ENCODE measurements at regions not wholly inside any gene's neighbourhood (a gene's known extent, or its start where the extent isn't known, plus 50 kb on each side); places are given as distances from the start of the nearest gene placed in this dataset.
"Not testable (repeated sequence)": the region's sequence is repeated elsewhere in the genome, so short reads cannot be mapped to it uniquely, and the experiment has no call there.

DNA sequence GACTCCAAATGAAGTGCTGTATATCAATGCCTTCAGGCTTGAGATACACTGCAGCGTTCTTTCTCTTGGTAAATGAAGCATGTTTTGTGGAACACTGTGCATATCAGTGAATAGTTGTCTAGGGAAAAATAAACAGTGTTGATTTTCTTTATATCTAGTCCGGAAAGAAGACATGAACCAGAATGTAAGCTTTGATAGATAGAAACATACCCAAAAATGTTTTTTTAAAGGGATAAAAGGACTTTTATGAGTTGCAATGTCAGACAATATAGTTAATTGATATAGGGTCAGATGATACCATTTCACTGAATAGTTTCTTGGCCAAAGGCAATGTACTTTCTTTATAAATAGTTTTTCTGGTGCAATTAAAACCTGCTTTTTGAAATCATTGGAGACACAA lies 1037.8 kb downstream of the OTOL1 start:
- DNase-seq (ENCODE audit: low spot score): no peak

DNA sequence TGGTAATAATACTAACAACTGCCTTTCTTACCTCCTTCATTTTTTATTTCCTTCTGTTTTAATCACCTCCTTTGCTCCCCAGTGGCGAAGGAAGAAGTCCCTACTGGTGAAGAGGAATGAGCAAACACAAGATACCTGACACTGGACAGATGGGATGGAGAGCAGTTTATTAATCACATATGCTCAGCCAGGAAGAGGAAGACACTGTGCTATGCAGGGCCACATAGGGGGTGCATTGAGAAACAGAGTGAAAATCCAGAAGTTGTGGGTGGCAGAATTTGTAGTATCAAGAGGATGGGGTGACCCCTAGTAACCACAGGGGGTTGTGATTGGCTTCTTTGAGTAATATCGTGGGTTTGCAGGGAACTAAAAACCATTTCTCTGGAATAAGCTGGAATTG lies 1041.9 kb downstream of the OTOL1 start:
- no peak for DNase-seq (ENCODE audit: low spot score)

DNA sequence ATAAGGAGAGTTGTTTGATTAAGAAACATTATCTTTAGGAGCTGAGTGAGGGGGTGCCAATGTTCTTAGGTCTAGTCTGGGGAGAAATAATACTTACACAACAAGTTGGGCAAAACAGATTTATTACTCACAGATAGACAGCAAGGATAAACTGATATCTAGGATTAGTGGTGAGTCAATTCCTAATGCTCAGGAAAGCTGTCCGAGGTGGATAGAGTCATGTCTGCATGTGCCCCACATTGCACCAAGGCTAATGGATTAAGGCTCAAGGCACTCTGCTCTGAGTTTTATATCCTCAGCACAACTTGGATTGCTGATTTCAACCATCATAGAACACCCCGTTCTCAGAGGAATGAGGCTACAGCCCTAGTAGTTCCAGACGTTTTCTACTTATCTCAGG lies 1042.3 kb downstream of the OTOL1 start:
- no peak for DNase-seq (ENCODE audit: low spot score)

- DNase-seq (ENCODE audit: low spot score): no peak
Observed at GRCh38 chr3:162540421-162540820, 1043.8 kb downstream of the OTOL1 start.

- no peak for DNase-seq (ENCODE audit: low spot score)
Observed at GRCh38 chr3:162541923-162542322, 1045.3 kb downstream of the OTOL1 start.

- DNase-seq (ENCODE audit: low spot score): no peak
Observed at GRCh38 chr3:162544246-162544645, 1047.6 kb downstream of the OTOL1 start.

- DNase-seq (ENCODE audit: low spot score): no peak
Observed at GRCh38 chr3:162546910-162547309, 1050.3 kb downstream of the OTOL1 start.

GRCh38 chr3:162547321-162547720 lies 1050.7 kb downstream of the OTOL1 start:
- DNase-seq (ENCODE audit: low spot score): no peak

- no peak for DNase-seq (ENCODE audit: low spot score)
Observed at GRCh38 chr3:162555761-162556160, 1059.2 kb downstream of the OTOL1 start.

DNA sequence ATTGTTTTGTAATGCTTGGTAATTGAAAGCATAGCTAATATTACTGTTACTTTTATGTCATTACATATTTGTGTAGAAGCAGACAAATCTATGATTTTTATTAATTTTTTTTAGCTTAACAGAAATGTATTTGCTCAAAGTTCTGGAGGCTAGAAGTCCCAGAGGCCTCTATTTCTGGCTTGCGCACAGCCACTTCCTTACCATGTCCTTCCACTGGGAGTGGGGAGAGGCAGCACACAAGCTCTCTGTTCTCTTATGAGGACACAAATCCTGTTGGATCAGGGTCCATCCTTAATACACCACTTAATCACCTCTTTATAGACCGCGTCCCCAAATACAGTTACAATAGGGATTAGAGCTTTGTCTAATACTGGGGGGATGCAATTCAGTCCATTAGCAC lies 1061.4 kb downstream of the OTOL1 start:
- no peak for DNase-seq (ENCODE audit: low spot score)

- DNase-seq (ENCODE audit: low spot score): no peak
Observed at GRCh38 chr3:162568706-162569105, 1072.1 kb downstream of the OTOL1 start.

- no peak for DNase-seq (ENCODE audit: low spot score)
Observed at GRCh38 chr3:162569314-162569713, 1072.7 kb downstream of the OTOL1 start.

GRCh38 chr3:162584986-162585385 lies 1088.4 kb downstream of the OTOL1 start:
- no peak for DNase-seq (ENCODE audit: low spot score)

DNA sequence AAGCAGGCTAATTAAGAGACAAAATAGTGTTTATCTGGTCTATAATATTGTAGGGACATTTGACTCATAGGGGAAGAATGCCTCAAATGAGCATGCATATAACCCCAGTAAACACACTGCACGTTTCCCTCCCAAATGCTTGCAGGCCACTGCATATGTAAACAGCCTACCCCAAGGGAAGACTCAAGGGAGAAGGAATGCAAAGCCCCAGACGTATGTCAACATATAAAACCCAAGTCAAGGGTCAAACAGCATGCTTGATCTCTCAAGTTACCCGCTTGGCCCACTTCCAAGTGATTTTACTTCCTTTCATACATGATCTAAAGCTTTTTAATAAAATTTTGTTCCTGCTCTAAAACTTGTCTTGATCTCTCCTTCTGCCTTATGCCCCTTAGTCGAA lies 1090.0 kb downstream of the OTOL1 start:
- DNase-seq (ENCODE audit: low spot score): peak; percentile 61

- no peak for DNase-seq (ENCODE audit: low spot score)
Observed at GRCh38 chr3:162597226-162597625, 1100.6 kb downstream of the OTOL1 start.

DNA sequence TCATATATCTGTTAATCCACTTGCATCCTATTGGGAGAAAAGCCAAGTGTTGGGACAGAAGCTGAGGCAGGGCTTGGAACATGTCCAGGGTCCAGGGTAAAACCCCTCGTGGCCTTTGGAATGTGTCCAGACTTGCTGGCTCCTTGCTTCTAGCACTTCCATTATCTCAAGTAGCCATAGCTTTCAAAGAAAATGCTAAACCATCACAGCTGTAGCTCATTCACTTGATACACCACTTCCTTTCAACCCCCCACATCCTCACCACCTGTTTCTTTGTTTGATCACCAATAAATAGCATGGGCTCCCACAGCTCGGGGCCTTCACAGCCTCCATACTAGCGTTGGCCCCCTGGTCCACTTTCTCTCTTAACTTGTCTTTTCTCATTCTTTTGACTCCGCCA lies 1101.9 kb downstream of the OTOL1 start:
- not testable (repeated sequence) for DNase-seq (ENCODE audit: low spot score)

- not testable (repeated sequence) for DNase-seq (ENCODE audit: low spot score)
Observed at GRCh38 chr3:162599742-162600141, 1103.1 kb downstream of the OTOL1 start.

- no peak for DNase-seq (ENCODE audit: low spot score)
Observed at GRCh38 chr3:162601101-162601670, 1104.6 kb downstream of the OTOL1 start.

DNA sequence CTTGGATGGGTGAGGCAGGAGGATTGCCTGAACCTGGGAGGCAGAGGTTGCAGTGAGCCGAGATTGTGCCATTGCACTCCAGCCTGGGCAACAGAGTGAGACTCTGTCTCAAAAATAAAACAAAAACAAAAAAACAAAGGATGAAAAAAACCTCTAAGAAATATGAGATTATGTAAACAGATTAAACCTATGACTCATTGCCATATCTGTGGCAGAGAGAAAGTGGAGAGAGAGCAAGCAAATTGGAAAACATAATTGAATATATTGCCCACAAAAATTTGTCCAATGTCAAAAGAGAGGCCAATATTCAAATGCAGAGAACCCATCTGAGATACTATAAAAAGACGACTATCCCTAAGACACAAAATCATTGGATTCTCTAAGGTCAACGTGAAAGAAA lies 1106.0 kb downstream of the OTOL1 start:
- DNase-seq (ENCODE audit: low spot score): no peak

DNA sequence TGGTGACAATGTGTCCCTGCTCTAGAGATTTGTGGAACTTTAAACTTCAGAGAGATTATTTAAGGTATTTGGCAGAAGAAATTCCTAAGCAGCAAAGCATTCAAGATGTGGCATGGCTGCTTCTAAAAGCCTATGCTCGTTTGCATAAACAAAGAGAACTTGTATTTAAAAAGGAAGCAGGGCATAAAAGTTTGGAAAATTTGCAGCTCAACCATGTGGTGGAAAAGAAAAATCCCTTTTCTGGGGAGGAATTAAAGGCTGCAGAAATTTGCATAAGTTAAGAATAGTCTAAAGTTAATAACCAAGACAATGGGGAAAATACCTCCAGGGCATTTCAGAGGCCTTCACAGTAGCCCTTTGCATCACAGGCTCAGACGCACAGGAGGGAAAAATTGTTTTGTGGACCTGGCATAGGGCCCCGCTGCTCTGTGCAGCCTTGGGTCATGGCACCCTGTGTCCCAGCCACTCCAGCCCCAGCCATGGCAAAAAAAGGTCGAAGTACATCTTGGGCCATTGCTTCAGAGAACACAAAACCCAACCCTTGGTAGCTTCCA lies 1109.1 kb downstream of the OTOL1 start:
- DNase-seq (ENCODE audit: low spot score): no peak

GRCh38 chr3:162610261-162610660 lies 1113.7 kb downstream of the OTOL1 start:
- DNase-seq (ENCODE audit: low spot score): no peak

GRCh38 chr3:162612991-162613390 lies 1116.4 kb downstream of the OTOL1 start:
- DNase-seq (ENCODE audit: low spot score): no peak

GRCh38 chr3:162626172-162626571 lies 1129.6 kb downstream of the OTOL1 start:
- no peak for DNase-seq (ENCODE audit: low spot score)

DNA sequence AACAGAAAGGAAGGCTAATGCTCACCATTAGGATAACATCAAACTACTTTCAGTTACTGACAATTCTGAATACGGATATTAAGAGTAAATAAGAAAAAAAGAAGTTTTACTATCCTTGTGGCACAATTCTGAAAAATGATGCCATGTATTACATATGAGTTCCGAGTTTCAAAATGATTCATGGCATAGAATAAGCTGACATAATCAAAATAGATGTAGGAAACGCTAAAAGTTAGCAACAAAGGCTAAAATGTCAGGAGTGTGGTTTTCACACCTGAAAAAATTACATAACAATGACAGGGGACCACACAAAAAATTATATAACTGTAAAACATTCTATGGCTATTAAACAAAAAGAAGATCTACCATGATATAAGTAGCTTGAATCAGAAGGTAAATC lies 1131.9 kb downstream of the OTOL1 start:
- no peak for DNase-seq (ENCODE audit: low spot score)

All from H4 (cell line).